PC-3 (cell line): ENCODE measurements at regions not wholly inside any gene's neighbourhood (a gene's known extent, or its start where the extent isn't known, plus 50 kb on each side); places are given as distances from the start of the nearest gene placed in this dataset.

Experiments
- ATAC-seq: fragments of 200-7000 bp; cut with Tn5 transposase; 2 replicates; pipeline ENCODE4 v1.9.1; 2020; ENCODE audit warnings: mild to moderate bottlenecking, moderate library complexity
- BruUV-seq: library from RNA; stranded (reverse); fragments of 400-500 nt; replicated peaks from 2 replicates; lab custom pipeline; 2021; lab: Mats Ljungman, UMichigan
- CTCF ChIA-PET: fragments of 300-600 bp; sonication (Branson Sonifier 250); formaldehyde crosslinking; loops from one replicate; lab custom pipeline; 2022; ENCODE audit warnings: antibody characterized with exemption; lab: Charles Lee
- POLR2A ChIA-PET: fragments of 300-600 bp; sonication (Branson Sonifier 250); formaldehyde crosslinking; loops from one replicate; lab custom pipeline; 2022; ENCODE audit warnings: antibody characterized with exemption; ENCODE audit not compliant: unreplicated experiment; lab: Charles Lee
- DNase-seq: peaks from one replicate; pipeline ENCODE4 v3.0.0-alpha.2; 2015
- H2AFZ ChIP-seq: fragments of 300-600 bp; sonication (generic); 2 replicates; pipeline ENCODE4 v1.6.0; 2016; ENCODE audit warnings: antibody characterized with exemption, low read length
- H3F3A ChIP-seq: fragments of 300-600 bp; sonication (generic); one replicate; pipeline ENCODE4 v1.6.0; 2017; ENCODE audit warnings: antibody characterized with exemption, low read length, control low read depth, mild to moderate bottlenecking; ENCODE audit not compliant: unreplicated experiment
- H3K27ac ChIP-seq: fragments of 300-600 bp; sonication (generic); 2 replicates; pipeline ENCODE4 v1.5.1; 2016; ENCODE audit warnings: mild to moderate bottlenecking, low read length
- H3K27me3 ChIP-seq: fragments of 300-600 bp; sonication (generic); 2 replicates; pipeline ENCODE4 v1.6.1; 2016; ENCODE audit warnings: low read length, mixed read lengths
- H3K36me3 ChIP-seq: fragments of 300-600 bp; sonication (generic); 2 replicates; pipeline ENCODE4 v1.6.1; 2016; ENCODE audit warnings: low read depth, mixed run types, low read length, mixed read lengths
- H3K4me1 ChIP-seq: fragments of 300-600 bp; sonication (generic); 2 replicates; pipeline ENCODE4 v1.5.1; 2016; ENCODE audit warnings: low read length; ENCODE audit not compliant: insufficient read depth
- H3K4me2 ChIP-seq: fragments of 300-600 bp; sonication (generic); 2 replicates; pipeline ENCODE4 v1.6.0; 2016; ENCODE audit warnings: low read length
- H3K4me3 ChIP-seq: fragments of 300-600 bp; sonication (generic); 2 replicates; pipeline ENCODE4 v1.5.1; 2016; ENCODE audit warnings: mild to moderate bottlenecking, low read length, mixed read lengths
- H3K79me2 ChIP-seq: fragments of 300-600 bp; sonication (generic); 2 replicates; pipeline ENCODE4 v1.6.1; 2017; ENCODE audit warnings: low read length, mixed read lengths
- H3K9ac ChIP-seq: fragments of 300-600 bp; sonication (generic); 2 replicates; pipeline ENCODE4 v1.6.0; 2016; ENCODE audit warnings: mild to moderate bottlenecking, low read length
- H3K9me2 ChIP-seq: fragments of 300-600 bp; sonication (generic); replicated peaks from 2 replicates; pipeline ENCODE4 v1.6.1; 2016; ENCODE audit warnings: mixed run types, low read length, mixed read lengths
- H3K9me3 ChIP-seq: fragments of 300-600 bp; sonication (generic); 2 replicates; pipeline ENCODE4 v1.6.1; 2016; ENCODE audit warnings: low read length, mixed read lengths
- H4K20me1 ChIP-seq: fragments of 300-600 bp; sonication (generic); 2 replicates; pipeline ENCODE4 v1.6.1; 2016; ENCODE audit warnings: low read length, mixed read lengths
- EZH2 ChIP-seq: fragments of 300-600 bp; sonication (generic); IDR thresholded peaks from one replicate; pipeline ENCODE4 v1.6.1; 2017; ENCODE audit warnings: antibody characterized with exemption, mild to moderate bottlenecking, low read length; ENCODE audit not compliant: unreplicated experiment
- EZH2phosphoT487 ChIP-seq: fragments of 300-600 bp; sonication (generic); IDR thresholded peaks from 2 replicates; pipeline ENCODE4 v1.6.1; 2018; ENCODE audit warnings: mild to moderate bottlenecking, antibody characterized with exemption, low read length, borderline replicate concordance
- intact Hi-C: fragments of 100-400 bp; cut with micrococcal nuclease; formaldehyde crosslinking; loops from 2 replicates; pipeline ENCODE4 v1.9.0; 2023
- TF ChIP-seq, protein P1 (sequence below): fragments of 300-600 bp; sonication (generic); conservative IDR thresholded peaks from 2 replicates; pipeline ENCODE4 v1.5.1; 2017; ENCODE audit warnings: antibody characterized with exemption, low read depth, mild to moderate bottlenecking, low read length

DNA sequence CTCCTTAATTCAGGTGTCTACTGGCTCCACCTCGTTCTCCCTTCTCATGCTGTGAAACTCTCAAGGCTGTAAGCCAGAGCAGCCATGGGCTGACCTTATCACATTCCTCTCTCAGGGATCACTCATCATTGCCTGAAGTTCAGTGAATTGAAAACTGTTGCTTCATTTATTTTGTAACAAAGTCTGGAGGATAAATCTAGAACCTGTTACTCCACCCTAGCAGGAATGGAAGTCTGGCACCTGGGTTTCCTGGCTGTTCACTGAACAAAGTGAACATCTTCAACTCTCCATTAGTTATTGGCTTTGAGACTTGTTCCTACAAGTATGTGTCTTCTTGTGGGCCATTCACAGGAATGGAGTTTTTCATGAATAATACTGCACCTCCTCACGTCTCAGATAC is 584.1 kb downstream of the PTPRU start:
- BruUV-seq: no TSS peak
- H2AFZ ChIP-seq: no peak overlapping the region
- H3F3A ChIP-seq: no peaks in the 10 kb centered on the region
- H3K4me2 ChIP-seq: no peak overlapping the region
- ATAC-seq: no peak
- H4K20me1 ChIP-seq: no peaks in the 10 kb centered on the region
- TF ChIP-seq EZH2phosphoT487: no peak
- no peak for TF ChIP-seq EZH2
- TF ChIP-seq, protein P1, sequence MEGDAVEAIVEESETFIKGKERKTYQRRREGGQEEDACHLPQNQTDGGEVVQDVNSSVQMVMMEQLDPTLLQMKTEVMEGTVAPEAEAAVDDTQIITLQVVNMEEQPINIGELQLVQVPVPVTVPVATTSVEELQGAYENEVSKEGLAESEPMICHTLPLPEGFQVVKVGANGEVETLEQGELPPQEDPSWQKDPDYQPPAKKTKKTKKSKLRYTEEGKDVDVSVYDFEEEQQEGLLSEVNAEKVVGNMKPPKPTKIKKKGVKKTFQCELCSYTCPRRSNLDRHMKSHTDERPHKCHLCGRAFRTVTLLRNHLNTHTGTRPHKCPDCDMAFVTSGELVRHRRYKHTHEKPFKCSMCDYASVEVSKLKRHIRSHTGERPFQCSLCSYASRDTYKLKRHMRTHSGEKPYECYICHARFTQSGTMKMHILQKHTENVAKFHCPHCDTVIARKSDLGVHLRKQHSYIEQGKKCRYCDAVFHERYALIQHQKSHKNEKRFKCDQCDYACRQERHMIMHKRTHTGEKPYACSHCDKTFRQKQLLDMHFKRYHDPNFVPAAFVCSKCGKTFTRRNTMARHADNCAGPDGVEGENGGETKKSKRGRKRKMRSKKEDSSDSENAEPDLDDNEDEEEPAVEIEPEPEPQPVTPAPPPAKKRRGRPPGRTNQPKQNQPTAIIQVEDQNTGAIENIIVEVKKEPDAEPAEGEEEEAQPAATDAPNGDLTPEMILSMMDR: no peak
- CTCF ChIA-PET: no interaction called here
- no peak for DNase-seq
- no peaks in the 10 kb centered on the region for H3K9me3 ChIP-seq
- intact Hi-C loops: no loop called here
- H3K9me2 ChIP-seq: no peaks in the 10 kb centered on the region
- no peaks in the 10 kb centered on the region for H3K36me3 ChIP-seq
- H3K27ac ChIP-seq: no peak overlapping the region
- no peak overlapping the region for H3K9ac ChIP-seq
- POLR2A ChIA-PET: no interaction called here
- no peak overlapping the region for H3K4me3 ChIP-seq
- H3K4me1 ChIP-seq: no peaks in the 10 kb centered on the region
- no peaks in the 10 kb centered on the region for H3K79me2 ChIP-seq
- peaks cover 45% of the 10 kb centered on the region for H3K27me3 ChIP-seq

DNA sequence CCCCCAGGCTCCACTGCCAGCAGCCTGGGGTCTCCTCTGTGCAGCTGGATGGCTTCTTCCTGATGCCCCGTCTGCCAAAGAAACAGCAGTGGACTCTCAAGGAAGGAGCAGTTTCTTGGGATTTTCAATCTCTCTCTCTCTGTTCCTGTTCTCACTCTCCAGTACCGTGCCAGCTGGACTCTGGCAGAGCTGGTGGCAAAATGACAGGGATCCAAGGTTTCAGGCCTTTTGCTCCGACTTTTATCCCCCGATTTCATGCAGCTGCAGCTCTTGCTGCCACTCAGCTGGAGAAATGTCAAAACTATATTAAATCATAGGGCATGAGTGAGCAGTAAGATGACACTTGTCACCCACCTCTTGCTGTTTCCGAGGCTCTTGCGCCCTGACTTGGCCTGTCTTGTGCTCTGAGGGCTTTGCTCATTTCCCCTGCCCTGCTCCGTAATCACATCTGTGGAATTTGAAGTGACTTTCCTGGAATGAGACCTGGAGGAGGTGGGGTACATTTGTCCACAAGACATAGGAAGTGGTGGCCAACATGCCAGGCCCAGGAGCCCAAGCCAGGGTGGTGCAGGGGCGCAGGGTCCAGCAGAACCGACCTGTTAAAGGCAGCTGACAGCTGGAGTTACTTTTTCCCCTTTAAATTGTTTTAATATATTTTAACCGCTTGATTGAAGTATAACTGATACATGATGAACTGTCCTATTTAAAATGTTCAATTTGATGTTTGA is 576.2 kb downstream of the PTPRU start:
- Histone ChIP-seq H3K9me2 (no peaks in the 10 kb centered on the region), H4K20me1 (no peaks in the 10 kb centered on the region), H3K27ac (no peak overlapping the region), H3K4me2 (no peak overlapping the region), H3K9me3 (no peaks in the 10 kb centered on the region), H3K27me3 (peaks cover 18% of the 10 kb centered on the region; the same call in 1 of the 2 replicates), H2AFZ (no peak overlapping the region), H3K4me1 (no peaks in the 10 kb centered on the region), H3K9ac (no peak overlapping the region), H3K36me3 (no peaks in the 10 kb centered on the region), H3F3A (no peaks in the 10 kb centered on the region), H3K79me2 (no peaks in the 10 kb centered on the region), H3K4me3 (no peak overlapping the region)
- intact Hi-C loops: no loop called here
- CTCF ChIA-PET: no interaction called here
- ATAC-seq (no peak), DNase-seq (no peak)
- no TSS peak for BruUV-seq
- TF ChIP-seq, protein P1: no peak
- TF ChIP-seq EZH2 (no peak), EZH2phosphoT487 (no peak)
- POLR2A ChIA-PET: no interaction called here

DNA sequence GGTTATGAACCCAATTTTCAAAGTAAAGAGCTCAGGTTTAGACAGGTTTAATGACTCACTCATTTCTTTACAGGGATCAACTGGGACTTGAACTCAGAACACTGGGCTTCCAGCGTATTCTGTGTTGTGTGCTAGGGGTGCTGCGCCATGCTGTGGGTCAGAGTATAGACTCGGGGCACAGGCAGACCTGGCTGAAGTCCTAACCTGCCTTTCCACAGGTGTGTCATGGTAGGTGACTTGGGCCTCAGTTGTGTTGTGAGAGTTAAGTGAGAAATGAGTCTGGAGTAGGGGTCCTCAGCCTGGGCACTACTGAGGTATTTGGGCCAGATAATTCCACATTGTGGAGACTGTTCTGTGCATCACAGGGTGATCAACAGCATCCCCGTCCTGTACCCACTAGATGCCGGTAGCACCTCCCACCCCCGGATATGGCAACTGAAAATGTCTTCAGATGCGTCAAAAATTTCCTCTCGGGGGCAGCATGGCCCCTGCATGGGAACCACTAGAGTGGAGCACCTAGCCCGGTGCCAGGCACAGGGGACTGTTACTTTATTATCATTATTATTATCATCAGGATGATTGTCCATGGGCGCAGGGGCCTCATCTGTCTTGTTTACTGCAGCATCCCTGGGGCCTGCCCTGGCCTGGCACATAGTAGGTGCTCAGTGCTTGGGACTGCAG is 575.5 kb downstream of the PTPRU start:
- no peaks in the 10 kb centered on the region for H3K9me2 ChIP-seq
- CTCF ChIA-PET: no interaction called here
- H3K79me2 ChIP-seq: no peaks in the 10 kb centered on the region

More for the DNA sequence above, 575.5 kb downstream of the PTPRU start:
- intact Hi-C loops: no loop called here
- Histone ChIP-seq H2AFZ (no peak overlapping the region), H3K4me3 (no peak overlapping the region), H3K27me3 (peaks cover 16% of the 10 kb centered on the region; the same call in 1 of the 2 replicates), H3F3A (no peaks in the 10 kb centered on the region), H3K36me3 (no peaks in the 10 kb centered on the region), H3K27ac (no peak overlapping the region), H3K4me1 (no peaks in the 10 kb centered on the region), H3K9ac (no peak overlapping the region), H3K4me2 (no peak overlapping the region), H3K9me3 (no peaks in the 10 kb centered on the region), H4K20me1 (no peaks in the 10 kb centered on the region)
- no TSS peak for BruUV-seq
- POLR2A ChIA-PET: no interaction called here
- TF ChIP-seq, protein P1: no peak
- no peak for TF ChIP-seq EZH2phosphoT487
- TF ChIP-seq EZH2: no peak
- DNase-seq (no peak), ATAC-seq (no peak)
